ENCODE measurements at regions not wholly inside any gene's neighbourhood (a gene's known extent, or its start where the extent isn't known, plus 50 kb on each side); places are given as distances from the start of the nearest gene placed in this dataset.

- H3F3A ChIP-seq (ENCODE audit: insufficient read depth, low read length, poor library complexity, severe bottlenecking), result no peaks in the 10 kb centered on the region
- H2AFZ ChIP-seq (ENCODE audit: low read depth, low read length), result no peak overlapping the region
- no peaks in the 10 kb centered on the region for H3K36me3 ChIP-seq (ENCODE audit: insufficient read depth, low read length)
- H3K79me2 ChIP-seq (replicated peaks; ENCODE audit: insufficient read depth, low read length), result no peaks in the 10 kb centered on the region
- TF ChIP-seq EZH2 (IDR thresholded peaks at IDR 0.05; ENCODE audit: borderline replicate concordance, insufficient read depth, low read length, poor library complexity, severe bottlenecking), result no peak
- TF ChIP-seq REST (IDR thresholded peaks at IDR 0.05; ENCODE audit: borderline replicate concordance), result no peak
- no peak for TF ChIP-seq POLR2AphosphoS5 (IDR thresholded peaks at IDR 0.05)
- no peak for TF ChIP-seq RAD21 (conservative IDR thresholded peaks at IDR 0.05)
- TF ChIP-seq MXI1 (conservative IDR thresholded peaks at IDR 0.05; ENCODE audit: poor library complexity, severe bottlenecking), result no peak
- TF ChIP-seq EP300 (conservative IDR thresholded peaks at IDR 0.05; ENCODE audit: poor library complexity, severe bottlenecking), result no peak
- no peak for TF ChIP-seq SMC3 (conservative IDR thresholded peaks at IDR 0.05; ENCODE audit: poor library complexity)
- H3K9ac ChIP-seq (ENCODE audit: low read length), result no peak overlapping the region
- no peaks in the 10 kb centered on the region for H3K9me3 ChIP-seq (ENCODE audit: low read length)
- no peaks in the 10 kb centered on the region for H3K9me2 ChIP-seq (ENCODE audit: insufficient read depth, low read length)
- H3K4me3 ChIP-seq (ENCODE audit: low read length), result no peak overlapping the region
- H3K27ac ChIP-seq (ENCODE audit: low read length), result no peak overlapping the region
- H3K27me3 ChIP-seq (ENCODE audit: insufficient read depth, low read depth, low read length), result no peaks in the 10 kb centered on the region
- H3K4me2 ChIP-seq (ENCODE audit: low read length), result no peak overlapping the region
- no peaks in the 10 kb centered on the region for H4K20me1 ChIP-seq (ENCODE audit: insufficient read depth)
These were observed 186.9 kb upstream of the CDYL start for GRCh38 chr6:4589295-4589694.

GRCh38 chr6:4588581-4588980 is 187.6 kb upstream of the CDYL start:
- no peak overlapping the region for H3K4me3 ChIP-seq (ENCODE audit: low read length)
- H3K9me3 ChIP-seq (ENCODE audit: low read length), result no peaks in the 10 kb centered on the region
- no peaks in the 10 kb centered on the region for H3K79me2 ChIP-seq (replicated peaks; ENCODE audit: insufficient read depth, low read length)
- no peaks in the 10 kb centered on the region for H3K9me2 ChIP-seq (ENCODE audit: insufficient read depth, low read length)
- no peaks in the 10 kb centered on the region for H3F3A ChIP-seq (ENCODE audit: insufficient read depth, low read length, poor library complexity, severe bottlenecking)
- H4K20me1 ChIP-seq (ENCODE audit: insufficient read depth), result no peaks in the 10 kb centered on the region
- no peak overlapping the region for H3K9ac ChIP-seq (ENCODE audit: low read length)
- H3K4me2 ChIP-seq (ENCODE audit: low read length), result no peak overlapping the region
- TF ChIP-seq EZH2 (IDR thresholded peaks at IDR 0.05; ENCODE audit: borderline replicate concordance, insufficient read depth, low read length, poor library complexity, severe bottlenecking) (no peak), MXI1 (conservative IDR thresholded peaks at IDR 0.05; ENCODE audit: poor library complexity, severe bottlenecking) (no peak), CTCF (IDR thresholded peaks at IDR 0.05; ENCODE audit: poor library complexity, severe bottlenecking) (no peak), REST (IDR thresholded peaks at IDR 0.05; ENCODE audit: borderline replicate concordance) (no peak), EP300 (conservative IDR thresholded peaks at IDR 0.05; ENCODE audit: poor library complexity, severe bottlenecking) (no peak), POLR2AphosphoS5 (IDR thresholded peaks at IDR 0.05) (no peak), SMC3 (conservative IDR thresholded peaks at IDR 0.05; ENCODE audit: poor library complexity) (no peak), RAD21 (conservative IDR thresholded peaks at IDR 0.05) (no peak), TAF1 (IDR thresholded peaks at IDR 0.05; ENCODE audit: low read depth) (no peak)
- no peaks in the 10 kb centered on the region for H3K27me3 ChIP-seq (ENCODE audit: insufficient read depth, low read depth, low read length)
- no peaks in the 10 kb centered on the region for H3K36me3 ChIP-seq (ENCODE audit: insufficient read depth, low read length)
- no peak overlapping the region for H2AFZ ChIP-seq (ENCODE audit: low read depth, low read length)
- no peak overlapping the region for H3K27ac ChIP-seq (ENCODE audit: low read length)
